IPS-18c (cell line): ENCODE measurements at regions not wholly inside any gene's neighbourhood (a gene's known extent, or its start where the extent isn't known, plus 50 kb on each side); places are given as distances from the start of the nearest gene placed in this dataset.
"Not testable (repeated sequence)": the region's sequence is repeated elsewhere in the genome, so short reads cannot be mapped to it uniquely, and the experiment has no call there.

ENCODE experiments used
- H3K4me3 ChIP-seq: 2 replicates; pipeline ENCODE4 v1.7.0; 2013; ENCODE audit warnings: low read depth, mild to moderate bottlenecking, low read length, moderate library complexity; ENCODE audit not compliant: insufficient read depth
- H3K9me3 ChIP-seq: one replicate; pipeline ENCODE4 v1.6.1; 2013; ENCODE audit warnings: mild to moderate bottlenecking, low read length, moderate library complexity; ENCODE audit not compliant: control insufficient read depth, insufficient read depth

DNA sequence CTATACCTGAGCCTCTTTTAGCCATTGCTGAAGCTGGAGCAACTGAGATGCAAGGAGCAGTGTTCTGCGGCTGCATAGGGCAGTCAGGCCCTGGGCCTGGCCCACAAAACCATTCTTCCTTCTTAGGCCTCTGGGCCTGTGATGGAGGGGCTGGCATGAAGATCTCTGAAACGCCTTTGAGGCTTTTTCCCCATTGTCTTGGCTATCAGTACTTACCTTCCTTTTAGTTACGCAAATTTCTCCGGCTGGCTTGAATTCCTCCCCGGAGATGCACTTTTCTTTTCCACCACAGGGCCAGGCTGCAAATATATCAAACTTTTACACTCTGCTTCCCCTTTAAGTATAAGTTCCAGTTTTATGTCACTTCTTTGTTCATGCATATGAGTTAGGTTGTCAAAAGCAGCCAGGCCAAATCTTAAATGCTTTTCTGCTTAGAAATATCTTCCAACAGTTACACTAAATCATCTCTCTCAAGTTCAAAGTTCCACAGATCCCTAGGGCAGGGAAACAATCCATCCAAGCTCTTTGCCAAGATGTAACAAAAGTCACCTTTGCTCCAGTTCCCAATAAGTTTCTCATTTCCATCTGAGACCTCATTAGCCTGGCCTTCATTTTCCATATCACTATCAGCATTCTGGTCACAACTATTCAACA is 194.4 kb upstream of the PCDH7 start:
- no peak overlapping the region for H3K4me3 ChIP-seq
- H3K9me3 ChIP-seq = peaks cover 8% of the 10 kb centered on the region

DNA sequence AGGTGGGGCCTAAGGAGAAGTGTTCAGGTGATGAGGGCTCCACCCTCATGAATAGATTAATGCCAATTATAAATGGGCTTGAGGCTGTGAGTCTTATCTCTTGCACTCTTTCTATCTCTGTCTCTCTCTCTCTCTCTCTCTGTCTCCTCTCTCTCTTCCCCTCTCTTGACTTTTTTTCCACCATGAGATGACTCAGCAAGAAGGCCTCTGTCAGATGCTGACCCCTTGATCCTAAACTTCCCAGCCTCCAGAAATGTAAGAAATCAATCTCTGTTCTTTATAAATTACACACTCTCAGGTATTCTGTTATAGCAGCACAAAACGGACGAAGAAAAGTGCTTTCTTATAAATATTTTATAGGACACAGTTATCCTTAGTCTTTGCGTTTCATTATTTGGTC is 184.9 kb upstream of the PCDH7 start:
- Histone ChIP-seq H3K4me3 (no peak overlapping the region), H3K9me3 (no peaks in the 10 kb centered on the region)

DNA sequence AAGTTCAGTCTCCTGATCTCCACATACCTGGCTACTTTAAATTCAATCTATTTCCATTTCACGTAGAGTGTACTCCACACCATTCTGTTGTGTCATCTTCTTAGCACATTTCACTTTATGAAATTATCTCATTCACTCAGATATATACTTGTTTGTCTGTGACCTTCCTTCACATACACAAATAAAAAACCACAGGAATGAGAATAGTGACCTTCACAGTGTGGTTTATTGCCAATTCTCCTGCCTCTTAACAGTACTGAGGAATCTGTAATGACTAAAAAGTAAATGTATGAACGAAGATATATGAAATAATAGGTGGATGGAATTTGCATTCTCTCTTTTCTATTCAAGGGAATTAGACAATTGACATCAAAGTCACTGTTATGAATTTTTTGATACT is 183.9 kb upstream of the PCDH7 start:
- no peaks in the 10 kb centered on the region for H3K9me3 ChIP-seq
- H3K4me3 ChIP-seq = no peak overlapping the region

DNA sequence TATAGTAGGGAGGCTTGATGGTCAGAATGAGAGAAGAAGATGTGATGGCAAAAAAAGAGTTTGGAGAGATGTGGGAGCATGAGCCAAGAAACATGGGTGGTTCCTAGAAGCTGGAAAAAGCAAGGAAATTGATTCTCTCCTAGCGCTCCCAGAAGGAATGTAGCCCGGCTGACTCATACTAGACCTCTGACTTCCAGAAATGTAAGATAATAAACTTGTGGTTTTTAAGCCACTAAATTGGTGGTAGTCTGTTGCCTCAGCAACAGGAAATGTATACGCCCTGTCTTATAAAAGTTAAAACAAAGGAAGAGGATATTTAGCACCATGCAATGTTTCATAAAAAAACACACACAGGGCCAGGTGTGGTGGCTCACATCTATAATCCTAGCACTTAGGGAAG is 182.7 kb upstream of the PCDH7 start:
- no peaks in the 10 kb centered on the region for H3K9me3 ChIP-seq
- H3K4me3 ChIP-seq = no peak overlapping the region

DNA sequence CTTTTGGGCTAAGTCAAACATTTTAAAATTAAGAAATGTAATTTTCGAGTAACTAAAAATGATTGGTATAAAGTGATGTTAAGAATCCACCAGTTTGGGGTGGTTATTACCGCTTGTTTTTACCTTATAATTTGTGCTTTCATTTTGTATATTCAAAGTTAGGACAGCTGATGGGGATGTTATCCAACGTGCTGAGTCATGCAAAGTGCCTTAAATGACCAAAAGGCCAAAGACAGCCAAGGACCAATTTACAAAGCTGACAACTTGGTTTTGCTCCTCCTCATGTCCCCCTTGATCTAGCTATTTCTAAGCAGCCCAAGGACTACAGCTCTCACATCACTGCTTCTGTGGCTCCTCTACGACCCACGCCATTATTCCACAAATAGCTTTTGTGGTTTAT is 181.4 kb upstream of the PCDH7 start:
- Histone ChIP-seq H3K9me3 (no peaks in the 10 kb centered on the region), H3K4me3 (no peak overlapping the region)

DNA sequence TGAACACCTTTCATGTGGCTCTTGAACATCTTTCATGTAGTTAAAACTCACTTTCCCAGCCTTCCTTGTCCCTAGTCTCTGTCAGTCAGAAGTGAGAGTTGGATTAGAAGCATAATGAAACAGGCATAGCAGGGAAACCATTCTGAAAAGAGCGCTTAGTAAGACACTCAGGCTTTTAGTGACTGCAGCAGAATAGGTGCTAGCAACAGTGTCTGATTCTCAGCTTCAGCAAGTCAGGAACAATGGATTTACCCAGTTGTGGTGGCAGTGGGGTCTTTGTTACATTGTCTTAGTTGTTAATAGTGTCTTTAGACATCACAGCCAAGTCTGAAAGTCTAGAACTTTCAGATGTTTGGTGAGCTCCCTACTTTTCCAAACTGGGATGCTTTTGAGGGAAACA is 177.1 kb upstream of the PCDH7 start:
- H3K9me3 ChIP-seq = no peaks in the 10 kb centered on the region
- H3K4me3 ChIP-seq = no peak overlapping the region

DNA sequence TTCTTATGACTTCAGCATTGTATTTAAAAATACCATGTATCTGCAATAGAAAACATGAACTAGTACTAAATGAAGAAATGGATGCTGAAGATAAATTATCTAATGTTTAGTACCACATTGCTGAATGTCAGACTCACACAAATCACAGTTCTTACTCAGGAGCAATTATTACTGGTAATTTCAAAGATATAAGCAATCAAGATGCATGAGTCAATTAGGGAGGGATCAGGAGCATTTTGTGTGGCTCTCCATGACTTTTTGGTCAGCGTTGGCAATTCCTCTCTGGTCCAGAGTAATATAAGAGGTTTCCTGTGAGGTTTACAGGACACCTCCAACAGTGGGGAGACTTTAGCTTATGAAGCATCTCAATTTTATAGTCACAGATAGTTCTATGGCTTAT is 167.0 kb upstream of the PCDH7 start:
- peaks cover 2% of the 10 kb centered on the region for H3K9me3 ChIP-seq
- no peak overlapping the region for H3K4me3 ChIP-seq

DNA sequence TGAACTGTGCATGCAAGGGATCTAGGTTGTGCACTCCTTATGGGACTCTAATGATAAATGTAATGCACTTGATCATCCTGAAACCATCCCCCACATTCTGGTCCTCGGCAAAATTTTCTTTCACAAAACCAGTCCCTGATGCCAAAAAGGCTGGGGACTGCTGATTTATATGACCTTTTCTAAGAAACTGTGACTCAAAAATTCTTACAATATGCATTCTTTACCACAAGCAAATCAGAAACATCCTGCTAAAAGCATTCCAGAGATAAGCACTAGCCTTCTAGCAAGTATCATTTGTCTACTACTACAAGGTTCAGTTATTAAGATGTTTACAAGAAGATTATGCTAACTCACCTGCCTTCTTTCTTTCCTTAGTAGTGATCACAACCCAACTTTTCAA is 166.5 kb upstream of the PCDH7 start:
- H3K9me3 ChIP-seq = peaks cover 2% of the 10 kb centered on the region

DNA sequence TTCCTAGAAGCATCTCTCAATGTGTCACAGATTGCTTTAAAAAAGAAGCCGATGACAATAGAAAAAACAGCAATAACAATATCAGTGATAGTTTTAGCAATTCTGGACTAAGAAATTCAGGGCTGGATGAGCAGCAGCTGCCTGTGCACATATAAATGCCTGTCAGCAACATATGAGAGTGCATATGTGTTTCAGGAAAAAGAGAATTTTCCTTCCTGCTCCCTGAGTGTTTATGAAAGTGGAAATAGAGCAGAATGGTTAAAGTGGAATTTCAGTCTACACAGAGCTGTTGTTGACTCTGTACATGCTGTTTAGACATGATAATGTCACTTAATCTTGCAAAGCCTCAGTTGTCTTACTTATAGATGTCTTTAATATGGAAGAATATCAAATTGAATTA is 164.4 kb upstream of the PCDH7 start:
- Histone ChIP-seq H3K4me3 (no peak overlapping the region), H3K9me3 (peaks cover 2% of the 10 kb centered on the region)

More for the DNA sequence above, 166.5 kb upstream of the PCDH7 start:
- H3K4me3 ChIP-seq = no peak overlapping the region

DNA sequence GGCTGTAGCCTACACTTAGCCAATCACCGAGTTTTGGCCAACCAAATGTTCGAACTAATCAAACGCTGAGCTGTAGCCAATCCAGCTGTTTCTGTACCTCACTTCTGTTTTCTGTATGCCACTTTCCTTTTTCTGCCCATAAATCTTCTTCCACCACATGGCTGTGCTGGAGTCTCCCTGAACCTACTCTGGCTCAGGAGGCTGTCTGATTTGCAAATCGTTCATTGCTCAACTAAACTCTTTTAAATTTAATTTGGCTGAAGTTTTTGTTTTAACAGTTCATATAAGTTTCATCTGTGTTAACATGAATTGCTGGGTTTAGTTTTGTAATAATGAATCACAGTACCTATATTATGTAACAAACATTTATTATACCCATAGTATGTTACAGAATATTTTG is 160.7 kb upstream of the PCDH7 start:
- peaks cover 2% of the 10 kb centered on the region for H3K9me3 ChIP-seq

DNA sequence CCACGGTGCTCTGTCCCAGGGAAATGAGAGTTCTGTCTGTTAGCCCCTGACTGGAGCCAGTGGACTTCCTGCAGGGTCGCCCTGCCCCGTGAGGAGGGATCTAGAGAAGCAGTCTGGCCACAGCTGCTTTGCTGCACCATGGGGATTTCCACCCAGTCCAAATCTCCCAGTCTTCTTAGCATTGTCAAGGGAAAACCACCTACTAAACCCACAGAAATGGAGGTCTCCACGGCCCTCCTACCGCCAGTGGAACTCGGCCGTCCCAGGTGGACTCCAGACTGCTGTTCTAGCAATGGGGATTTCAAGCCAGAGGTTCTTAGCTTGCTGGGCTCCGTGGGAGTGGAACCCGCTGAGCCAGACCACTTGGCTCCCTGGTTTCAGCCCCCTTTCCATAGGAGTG is 133.3 kb upstream of the PCDH7 start:
- H3K9me3 ChIP-seq = no peaks in the 10 kb centered on the region
- no peak overlapping the region for H3K4me3 ChIP-seq

More for the DNA sequence above, 160.7 kb upstream of the PCDH7 start:
- H3K4me3 ChIP-seq = no peak overlapping the region

DNA sequence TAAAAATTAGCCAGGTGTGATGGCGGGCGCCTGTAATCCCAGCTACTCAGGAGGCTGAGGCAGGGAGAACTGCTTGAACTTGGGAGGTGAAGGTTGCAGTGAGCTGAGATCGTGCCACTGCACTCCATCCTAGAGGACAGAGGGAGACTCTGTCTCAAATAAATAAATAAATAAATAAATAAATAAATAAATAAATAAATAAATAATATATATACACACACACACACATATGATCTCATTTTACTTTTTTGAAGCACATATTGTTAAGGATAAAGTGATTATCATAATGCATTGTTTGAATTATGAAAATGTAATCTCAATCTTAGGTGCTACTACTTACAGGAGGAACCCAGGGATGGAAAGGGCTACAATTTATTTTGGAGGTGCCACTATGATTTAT is 130.5 kb upstream of the PCDH7 start:
- H3K4me3 ChIP-seq, H3K9me3 ChIP-seq: not testable (repeated sequence)

DNA sequence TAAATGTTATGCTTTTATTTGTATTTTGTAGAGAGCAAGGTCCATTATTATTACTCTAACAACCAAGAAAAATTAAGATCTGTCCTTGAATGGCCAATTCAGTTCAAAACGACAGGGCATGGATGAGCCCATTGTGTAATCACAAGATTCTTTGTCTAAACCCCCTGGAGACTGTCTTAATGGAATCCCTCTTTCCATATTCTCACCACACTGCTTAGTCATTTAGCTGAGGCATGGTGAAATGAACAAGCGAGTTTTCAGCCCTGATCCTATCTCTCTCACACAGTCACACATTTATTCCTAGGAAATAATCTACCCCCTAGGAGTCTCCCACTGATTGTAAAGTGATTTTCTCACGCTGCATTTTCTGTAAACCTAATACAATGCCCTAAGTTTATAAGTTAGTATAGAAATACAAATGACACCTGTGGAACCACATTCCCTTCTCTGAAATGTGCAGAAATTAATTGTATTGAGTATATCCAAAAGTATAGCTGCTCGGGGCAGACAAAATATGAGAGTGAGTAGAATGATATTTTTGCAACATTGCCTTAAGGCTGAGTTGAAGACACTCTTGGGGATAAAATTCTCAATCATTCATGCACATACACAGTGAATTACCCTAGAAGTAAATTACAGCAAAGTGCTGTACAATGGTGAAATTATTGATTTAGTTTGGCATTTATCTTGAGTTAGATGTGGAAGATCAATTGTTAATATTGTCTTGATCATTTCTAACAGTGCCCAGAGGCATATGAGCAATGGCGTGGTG is 119.7 kb upstream of the PCDH7 start:
- Histone ChIP-seq H3K4me3 (no peak overlapping the region), H3K9me3 (no peaks in the 10 kb centered on the region)

DNA sequence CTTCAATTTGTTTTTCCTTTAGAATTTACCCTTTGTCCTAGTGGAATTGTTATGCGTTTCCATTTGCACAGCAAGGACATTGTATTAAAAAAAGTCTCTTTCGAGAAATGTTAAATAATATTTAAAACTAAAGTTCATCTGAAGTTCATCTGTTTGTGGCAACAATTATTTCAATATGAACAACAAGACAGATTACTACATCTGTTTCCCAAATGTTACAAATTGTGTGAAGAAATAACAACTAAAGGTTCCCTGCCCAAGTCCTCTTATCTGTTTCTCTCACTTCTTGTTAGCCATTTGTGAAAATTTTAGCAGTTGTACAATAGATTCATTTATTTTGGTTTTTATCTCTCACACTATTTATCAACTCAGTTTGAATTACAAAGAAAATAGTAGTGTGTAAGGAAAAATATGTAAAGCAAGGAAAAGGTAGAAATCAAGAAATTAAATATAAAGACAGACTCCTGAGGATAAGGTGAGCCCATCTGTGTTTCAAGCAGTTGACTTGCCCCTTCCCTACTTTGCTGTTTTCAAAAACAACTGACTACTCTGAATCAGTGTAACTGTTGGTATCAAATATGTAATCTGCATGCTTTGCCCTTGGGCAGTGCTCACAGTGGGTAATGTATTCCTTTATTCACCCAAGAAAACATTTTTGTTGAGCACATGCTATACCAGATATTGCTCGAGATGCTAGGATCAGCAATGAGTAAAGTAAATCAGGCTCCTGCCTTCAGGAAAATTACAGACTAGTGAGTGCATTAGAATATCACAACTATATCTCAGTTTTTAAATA is 118.9 kb upstream of the PCDH7 start:
- H3K4me3 ChIP-seq = no peak overlapping the region
- no peaks in the 10 kb centered on the region for H3K9me3 ChIP-seq

DNA sequence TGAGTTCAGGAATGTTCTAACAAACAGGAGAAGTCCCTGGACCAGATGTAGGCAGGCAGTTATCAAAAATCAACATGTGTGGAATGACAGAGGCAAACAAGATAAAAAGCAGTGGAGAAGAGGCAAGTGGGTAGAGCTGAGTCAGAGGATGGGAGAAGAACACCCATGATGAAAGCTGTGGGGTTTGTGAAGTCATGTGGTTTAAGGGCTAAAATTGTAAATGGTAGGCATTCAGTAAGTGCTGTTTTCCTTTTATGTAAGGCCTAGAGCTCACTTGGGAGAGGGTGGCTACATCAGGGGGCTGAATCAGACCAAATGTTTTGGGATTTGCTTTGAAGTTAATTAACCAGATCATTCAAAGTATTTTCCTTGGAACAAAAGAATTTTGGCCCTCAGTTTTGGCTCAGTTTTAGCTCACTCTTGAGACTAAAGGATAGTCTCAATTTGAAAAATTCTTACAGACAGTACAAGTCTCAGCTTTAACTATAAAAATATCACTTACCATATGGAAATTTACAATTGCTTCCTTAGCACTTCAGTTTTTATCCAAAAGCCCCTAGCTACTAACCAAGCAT is 114.5 kb upstream of the PCDH7 start:
- Histone ChIP-seq H3K4me3 (no peak overlapping the region), H3K9me3 (no peaks in the 10 kb centered on the region)

DNA sequence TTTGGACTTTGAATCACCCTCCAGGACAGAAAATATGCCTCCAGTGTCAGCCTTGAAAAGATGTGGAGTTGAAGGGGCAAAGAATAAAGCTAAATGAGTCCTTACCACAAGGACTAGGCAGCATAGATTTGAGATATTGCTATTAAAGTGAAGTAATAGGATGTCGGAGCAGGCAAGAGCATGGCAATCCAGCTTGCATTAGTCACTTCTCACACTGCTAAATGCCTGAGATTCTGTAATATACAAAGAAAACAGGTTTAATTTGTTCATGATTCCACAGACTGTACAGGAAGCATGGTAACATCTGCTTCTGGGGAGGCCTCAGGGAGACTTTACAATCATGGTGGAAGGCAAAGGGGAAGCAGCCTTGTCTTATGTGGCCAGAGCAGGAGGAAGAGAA is 109.8 kb upstream of the PCDH7 start:
- H3K9me3 ChIP-seq = no peaks in the 10 kb centered on the region
- H3K4me3 ChIP-seq = no peak overlapping the region

DNA sequence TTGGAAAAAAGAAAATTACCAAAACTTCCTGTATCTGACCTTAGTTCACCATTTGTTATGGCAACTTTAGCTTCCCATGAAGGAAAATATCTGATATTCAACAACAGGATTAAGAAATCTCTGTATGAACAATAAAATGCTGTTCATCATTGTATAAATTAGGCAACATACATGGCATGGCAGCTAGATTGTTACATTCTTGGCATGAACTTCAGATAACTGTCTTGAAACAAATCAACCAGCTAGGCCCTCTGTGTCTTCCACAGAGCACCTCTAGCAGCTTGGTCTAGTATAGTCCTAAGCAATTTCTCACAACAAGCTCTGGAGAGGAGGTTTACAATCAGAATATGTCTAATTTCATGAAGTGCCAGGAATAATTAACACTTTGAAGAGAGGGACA is 105.4 kb upstream of the PCDH7 start:
- H3K9me3 ChIP-seq = no peaks in the 10 kb centered on the region
- no peak overlapping the region for H3K4me3 ChIP-seq
